Vagina (tissue), 2 donors: ENCODE measurements at regions not wholly inside any gene's neighbourhood (a gene's known extent, or its start where the extent isn't known, plus 50 kb on each side); places are given as distances from the start of the nearest gene placed in this dataset.

ENCODE experiments used
- CTCF ChIP-seq, 3 experiments: fragments of 450-650 bp in 2 of 3; fragments of 200-600 bp in 1 of 3; sonication (generic) in 1 of 3; IDR thresholded peaks; one replicate each; pipeline ENCODE4 v1.5.1; 2017 to 2019; ENCODE audit warnings: antibody characterized with exemption in 3 of 3, mild to moderate bottlenecking in 2 of 3, moderate library complexity in 2 of 3
- POLR2A ChIP-seq, 2 donors: fragments of 450-650 bp; IDR thresholded peaks; one replicate each; pipeline ENCODE4 v1.6.1; 2017; ENCODE audit warnings: antibody characterized with exemption in 2 of 2, mild to moderate bottlenecking in 2 of 2, moderate library complexity in 2 of 2
- POLR2AphosphoS5 ChIP-seq, 2 donors: sonication (generic); formaldehyde crosslinking; IDR thresholded peaks; one replicate each; pipeline ENCODE4 v1.9.0; 2017; ENCODE audit warnings: antibody characterized with exemption in 2 of 2, mild to moderate bottlenecking in 2 of 2, low read depth in 1 of 2; ENCODE audit not compliant: insufficient read depth in 1 of 2

- TF ChIP-seq POLR2AphosphoS5 (IDR thresholded peaks at IDR 0.05; ENCODE audit: insufficient read depth in 1 of 2, low read depth in 1 of 2): no peak
- TF ChIP-seq CTCF (IDR thresholded peaks at IDR 0.05): no peak
- no peak for TF ChIP-seq POLR2A (IDR thresholded peaks at IDR 0.05)
Measured at GRCh38 chr16:48877946-48878345, 268.0 kb upstream of the N4BP1 start.
